ENCODE measurements at regions not wholly inside any gene's neighbourhood (a gene's known extent, or its start where the extent isn't known, plus 50 kb on each side); places are given as distances from the start of the nearest gene placed in this dataset.

GRCh38 chr5:102659151-102659550 lies 96.0 kb upstream of the PAM start:
- no peak overlapping the region for H3K27ac ChIP-seq
- H3K36me3 ChIP-seq, result no peaks in the 10 kb centered on the region
- no peaks in the 10 kb centered on the region for H3K27me3 ChIP-seq
- no peaks in the 10 kb centered on the region for H3K4me1 ChIP-seq (ENCODE audit: control insufficient read depth in 1 of 2, insufficient read depth in 1 of 2, low read depth in 1 of 2, low read length in 1 of 2)
- H3K4me3 ChIP-seq (ENCODE audit: low read depth in 1 of 2, low read length in 1 of 2), result no peak overlapping the region
- TF ChIP-seq CTCF (IDR thresholded peaks at IDR 0.05), result no peak
- no peaks in the 10 kb centered on the region for H3K9me3 ChIP-seq

- Histone ChIP-seq H3K4me3 (ENCODE audit: low read depth in 1 of 2, low read length in 1 of 2) (no peak overlapping the region), H3K4me1 (ENCODE audit: control insufficient read depth in 1 of 2, insufficient read depth in 1 of 2, low read depth in 1 of 2, low read length in 1 of 2) (no peaks in the 10 kb centered on the region), H3K9me3 (no peaks in the 10 kb centered on the region), H3K36me3 (no peaks in the 10 kb centered on the region), H3K27ac (no peak overlapping the region), H3K27me3 (no peaks in the 10 kb centered on the region)
- TF ChIP-seq CTCF (IDR thresholded peaks at IDR 0.05), result no peak
These were observed 95.0 kb upstream of the PAM start for GRCh38 chr5:102660111-102660510.

- H3K4me1 ChIP-seq (ENCODE audit: control insufficient read depth in 1 of 2, insufficient read depth in 1 of 2, low read depth in 1 of 2, low read length in 1 of 2), result no peaks in the 10 kb centered on the region
- TF ChIP-seq CTCF (IDR thresholded peaks at IDR 0.05), result no peak
- H3K36me3 ChIP-seq, result no peaks in the 10 kb centered on the region
- H3K27ac ChIP-seq, result no peak overlapping the region
- no peak overlapping the region for H3K4me3 ChIP-seq (ENCODE audit: low read depth in 1 of 2, low read length in 1 of 2)
- no peaks in the 10 kb centered on the region for H3K9me3 ChIP-seq
- no peaks in the 10 kb centered on the region for H3K27me3 ChIP-seq
These were observed 91.2 kb upstream of the PAM start for GRCh38 chr5:102663749-102664530.

GRCh38 chr5:102664616-102665335 lies 90.3 kb upstream of the PAM start:
- Histone ChIP-seq H3K27ac (no peak overlapping the region), H3K27me3 (no peaks in the 10 kb centered on the region), H3K4me1 (ENCODE audit: control insufficient read depth in 1 of 2, insufficient read depth in 1 of 2, low read depth in 1 of 2, low read length in 1 of 2) (no peaks in the 10 kb centered on the region), H3K4me3 (ENCODE audit: low read depth in 1 of 2, low read length in 1 of 2) (no peak overlapping the region), H3K9me3 (no peaks in the 10 kb centered on the region), H3K36me3 (no peaks in the 10 kb centered on the region)
- TF ChIP-seq CTCF (IDR thresholded peaks at IDR 0.05), result no peak

GRCh38 chr5:102666164-102666946 lies 88.8 kb upstream of the PAM start:
- no peaks in the 10 kb centered on the region for H3K9me3 ChIP-seq
- no peak overlapping the region for H3K27ac ChIP-seq
- no peaks in the 10 kb centered on the region for H3K36me3 ChIP-seq
- H3K27me3 ChIP-seq, result no peaks in the 10 kb centered on the region
- no peak for TF ChIP-seq CTCF (IDR thresholded peaks at IDR 0.05)
- no peak overlapping the region for H3K4me3 ChIP-seq (ENCODE audit: low read depth in 1 of 2, low read length in 1 of 2)
- H3K4me1 ChIP-seq (ENCODE audit: control insufficient read depth in 1 of 2, insufficient read depth in 1 of 2, low read depth in 1 of 2, low read length in 1 of 2), result no peaks in the 10 kb centered on the region

Measured in neutrophil (primary cell).